Prostate gland (tissue), 2 donors: ENCODE measurements at regions not wholly inside any gene's neighbourhood (a gene's known extent, or its start where the extent isn't known, plus 50 kb on each side); places are given as distances from the start of the nearest gene placed in this dataset.

Experiments used
- POLR2A ChIP-seq: fragments of 450-650 bp; IDR thresholded peaks from one replicate; pipeline ENCODE4 v1.6.1; 2016; ENCODE audit warnings: antibody characterized with exemption, mild to moderate bottlenecking
- POLR2AphosphoS5 ChIP-seq: sonication (generic); formaldehyde crosslinking; IDR thresholded peaks from one replicate; pipeline ENCODE4 v1.6.1; 2017; ENCODE audit warnings: antibody characterized with exemption
- TF ChIP-seq, protein P1 (sequence below), 4 experiments: fragments of 200-600 bp in 2 of 4; fragments of 450-650 bp in 2 of 4; sonication (generic) in 2 of 4; IDR thresholded peaks; 1 replicate in 3 of 4; 2 replicates in 1 of 4; pipeline ENCODE4 v1.5.1; 2016 to 2019; ENCODE audit warnings: antibody characterized with exemption in 4 of 4, mild to moderate bottlenecking in 2 of 4, moderate library complexity in 2 of 4

DNA sequence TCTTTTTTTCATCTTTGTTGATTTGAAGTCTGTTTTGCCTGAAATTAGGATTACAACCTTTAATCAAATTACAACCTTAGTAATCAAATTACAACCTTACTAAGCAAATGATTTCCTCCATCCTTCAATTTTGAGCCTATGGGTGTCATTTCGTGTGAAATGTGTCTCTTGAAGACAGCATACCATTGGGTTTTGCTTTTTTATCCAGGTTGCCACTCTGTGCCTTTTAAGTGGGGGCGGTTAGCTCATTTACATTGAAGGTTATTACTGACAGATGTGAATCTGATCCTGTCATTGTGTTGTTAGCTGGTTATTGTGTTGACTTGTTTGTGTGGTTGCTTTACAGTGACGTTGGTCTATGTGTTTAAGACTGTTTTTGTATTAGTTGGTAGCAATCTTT is 74.8 kb upstream of the BCL9 start:
- TF ChIP-seq, protein P1, sequence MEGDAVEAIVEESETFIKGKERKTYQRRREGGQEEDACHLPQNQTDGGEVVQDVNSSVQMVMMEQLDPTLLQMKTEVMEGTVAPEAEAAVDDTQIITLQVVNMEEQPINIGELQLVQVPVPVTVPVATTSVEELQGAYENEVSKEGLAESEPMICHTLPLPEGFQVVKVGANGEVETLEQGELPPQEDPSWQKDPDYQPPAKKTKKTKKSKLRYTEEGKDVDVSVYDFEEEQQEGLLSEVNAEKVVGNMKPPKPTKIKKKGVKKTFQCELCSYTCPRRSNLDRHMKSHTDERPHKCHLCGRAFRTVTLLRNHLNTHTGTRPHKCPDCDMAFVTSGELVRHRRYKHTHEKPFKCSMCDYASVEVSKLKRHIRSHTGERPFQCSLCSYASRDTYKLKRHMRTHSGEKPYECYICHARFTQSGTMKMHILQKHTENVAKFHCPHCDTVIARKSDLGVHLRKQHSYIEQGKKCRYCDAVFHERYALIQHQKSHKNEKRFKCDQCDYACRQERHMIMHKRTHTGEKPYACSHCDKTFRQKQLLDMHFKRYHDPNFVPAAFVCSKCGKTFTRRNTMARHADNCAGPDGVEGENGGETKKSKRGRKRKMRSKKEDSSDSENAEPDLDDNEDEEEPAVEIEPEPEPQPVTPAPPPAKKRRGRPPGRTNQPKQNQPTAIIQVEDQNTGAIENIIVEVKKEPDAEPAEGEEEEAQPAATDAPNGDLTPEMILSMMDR (IDR thresholded peaks at IDR 0.05), result no peak
- TF ChIP-seq POLR2AphosphoS5, result no peak
- no peak for TF ChIP-seq POLR2A
